NT2/D1 (cell line): ENCODE measurements at regions not wholly inside any gene's neighbourhood (a gene's known extent, or its start where the extent isn't known, plus 50 kb on each side); places are given as distances from the start of the nearest gene placed in this dataset.

ENCODE experiments used
- DNase-seq: peaks from one replicate; pipeline ENCODE4 v3.0.0-alpha.2; 2011; ENCODE audit warnings: low read depth, low spot score
- H3K27me3 ChIP-seq: 2 replicates; pipeline ENCODE4 v1.6.0; 2011; ENCODE audit warnings: mild to moderate bottlenecking; ENCODE audit not compliant: insufficient read length, insufficient read depth
- H3K36me3 ChIP-seq: 2 replicates; pipeline ENCODE4 v1.6.1; 2011; ENCODE audit warnings: mild to moderate bottlenecking, low read length, mixed read lengths; ENCODE audit not compliant: insufficient read depth, insufficient read length
- H3K4me1 ChIP-seq: 2 replicates; pipeline ENCODE4 v1.5.1; 2011; ENCODE audit not compliant: insufficient read depth, insufficient read length
- H3K4me3 ChIP-seq: 2 replicates; pipeline ENCODE4 v1.5.1; 2011; ENCODE audit warnings: low read depth; ENCODE audit not compliant: insufficient read length
- H3K9ac ChIP-seq: 2 replicates; pipeline ENCODE4 v1.6.0; 2011; ENCODE audit warnings: low read depth; ENCODE audit not compliant: insufficient read length
- H3K9me3 ChIP-seq: 2 replicates; pipeline ENCODE4 v1.5.1; 2011; ENCODE audit warnings: mild to moderate bottlenecking, low read length; ENCODE audit not compliant: insufficient read depth
- SUZ12 ChIP-seq: IDR thresholded peaks from 2 replicates; pipeline ENCODE4 v1.6.1; 2011; ENCODE audit not compliant: insufficient read length, insufficient read depth; ENCODE audit errors: extremely low read depth
- YY1 ChIP-seq: IDR thresholded peaks from 2 replicates; pipeline ENCODE4 v1.6.1; 2011; ENCODE audit not compliant: insufficient read length, insufficient read depth
- ZNF274 ChIP-seq: IDR thresholded peaks from 2 replicates; pipeline ENCODE4 v1.6.1; 2011; ENCODE audit warnings: mild to moderate bottlenecking, low read depth, low read length

DNA sequence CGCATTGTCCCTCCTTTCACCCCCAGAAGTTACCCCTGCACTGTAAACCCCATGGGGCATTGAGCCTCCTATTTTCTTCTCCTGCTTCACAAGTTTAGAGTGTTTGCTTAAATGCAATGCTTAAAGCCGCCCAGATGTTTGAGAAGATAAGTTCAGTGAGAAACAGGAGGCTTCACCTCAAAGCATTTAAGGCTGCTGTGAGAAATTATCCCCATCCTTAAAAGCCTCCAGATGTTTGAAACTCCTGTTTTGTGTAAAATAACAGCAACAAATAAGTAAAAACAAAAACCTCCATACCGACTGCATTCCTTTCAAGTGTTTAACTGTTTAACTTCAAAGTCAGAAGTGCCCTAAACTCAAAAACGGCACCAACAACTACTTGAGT is 81.8 kb downstream of the RTP5 start:
- Histone ChIP-seq H3K27me3 (peaks cover 8% of the 10 kb centered on the region), H3K4me3 (no peak overlapping the region), H3K9ac (no peak overlapping the region), H3K4me1 (peaks cover 3% of the 10 kb centered on the region), H3K9me3 (peaks cover 8% of the 10 kb centered on the region; the same call in 1 of the 2 replicates), H3K36me3 (no peaks in the 10 kb centered on the region)
- TF ChIP-seq ZNF274: no peak
- TF ChIP-seq SUZ12: no peak
- no peak for DNase-seq

DNA sequence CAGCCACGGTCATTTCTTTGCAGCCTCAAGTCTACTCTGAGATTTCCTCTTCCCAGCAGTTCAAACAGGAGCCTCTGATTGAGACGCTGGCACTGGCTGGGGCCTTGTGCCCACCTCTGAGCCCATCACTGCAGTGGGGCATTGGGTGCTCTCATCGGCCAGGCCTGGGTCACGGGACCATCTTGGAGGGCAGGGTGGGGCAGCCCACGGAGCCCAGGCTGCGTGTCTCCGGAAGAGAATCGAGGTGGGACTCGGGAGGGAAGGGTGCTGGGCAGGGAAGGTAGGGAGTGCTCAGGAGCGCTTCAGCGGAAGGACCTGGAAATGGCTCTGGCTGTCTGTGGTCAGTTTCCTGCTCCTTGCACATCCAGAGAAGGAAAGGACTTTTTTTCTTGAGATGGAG is 82.4 kb downstream of the RTP5 start:
- no peak overlapping the region for H3K9ac ChIP-seq
- no peak overlapping the region for H3K4me3 ChIP-seq
- no peak for DNase-seq
- peaks cover 2% of the 10 kb centered on the region; the same call in 1 of the 2 replicates for H3K9me3 ChIP-seq
- TF ChIP-seq YY1: no peak
- no peak for TF ChIP-seq SUZ12
- no peak for TF ChIP-seq ZNF274
- H3K36me3 ChIP-seq: no peaks in the 10 kb centered on the region
- H3K4me1 ChIP-seq: peaks cover 3% of the 10 kb centered on the region
- peaks cover 8% of the 10 kb centered on the region for H3K27me3 ChIP-seq

GRCh38 chr2:241952816-241953215 is 83.3 kb downstream of the RTP5 start:
- TF ChIP-seq ZNF274: no peak
- TF ChIP-seq SUZ12: no peak
- TF ChIP-seq YY1: no peak
- no peak overlapping the region for H3K4me3 ChIP-seq

GRCh38 chr2:241953324-241953928 is 83.9 kb downstream of the RTP5 start:
- no peak for TF ChIP-seq ZNF274

More at GRCh38 chr2:241952816-241953215, 83.3 kb downstream of the RTP5 start:
- Histone ChIP-seq H3K9me3 (no peaks in the 10 kb centered on the region), H3K27me3 (peaks cover 8% of the 10 kb centered on the region), H3K9ac (no peak overlapping the region), H3K4me1 (peaks cover 3% of the 10 kb centered on the region), H3K36me3 (no peaks in the 10 kb centered on the region)
- DNase-seq: no peak

GRCh38 chr2:241956521-241957110 is 87.1 kb downstream of the RTP5 start:
- TF ChIP-seq ZNF274: no peak
- no peak for TF ChIP-seq YY1
- TF ChIP-seq SUZ12: no peak
- no peaks in the 10 kb centered on the region for H3K4me1 ChIP-seq
- no peak overlapping the region for H3K9ac ChIP-seq
- H3K4me3 ChIP-seq: no peak overlapping the region
- no peaks in the 10 kb centered on the region for H3K27me3 ChIP-seq
- no peaks in the 10 kb centered on the region for H3K9me3 ChIP-seq
- no peak for DNase-seq
- no peaks in the 10 kb centered on the region for H3K36me3 ChIP-seq

More at GRCh38 chr2:241953324-241953928, 83.9 kb downstream of the RTP5 start:
- DNase-seq: no peak
- Histone ChIP-seq H3K9ac (no peak overlapping the region), H3K36me3 (no peaks in the 10 kb centered on the region), H3K4me1 (peaks cover 3% of the 10 kb centered on the region), H3K27me3 (peaks cover 8% of the 10 kb centered on the region), H3K9me3 (no peaks in the 10 kb centered on the region), H3K4me3 (no peak overlapping the region)

DNA sequence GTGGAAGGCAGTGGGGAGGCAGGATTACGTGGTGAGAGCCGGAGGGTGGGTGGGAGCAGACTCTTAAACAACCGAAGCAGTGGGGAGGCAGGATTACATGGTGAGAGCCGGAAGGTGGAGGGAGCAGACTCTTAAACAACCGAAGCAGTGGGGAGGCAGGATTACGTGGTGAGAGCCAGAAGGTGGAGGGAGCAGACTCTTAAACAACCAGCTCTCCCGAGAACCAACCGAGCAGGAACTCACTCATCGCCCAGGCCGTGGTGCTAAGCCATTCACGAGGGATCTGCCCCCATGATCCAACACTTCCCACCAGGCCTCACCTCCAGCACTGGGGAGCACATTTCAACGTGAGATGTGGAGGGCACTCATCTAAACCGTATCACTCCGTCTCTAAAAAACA is 87.7 kb downstream of the RTP5 start:
- Histone ChIP-seq H3K4me1 (no peaks in the 10 kb centered on the region), H3K4me3 (no peak overlapping the region)

GRCh38 chr2:241958818-241959545 is 89.5 kb downstream of the RTP5 start:
- no peak for DNase-seq

More for the DNA sequence above, 87.7 kb downstream of the RTP5 start:
- Histone ChIP-seq H3K9ac (no peak overlapping the region), H3K36me3 (no peaks in the 10 kb centered on the region), H3K27me3 (no peaks in the 10 kb centered on the region), H3K9me3 (no peaks in the 10 kb centered on the region)
- no peak for TF ChIP-seq ZNF274
- TF ChIP-seq SUZ12: no peak
- no peak for TF ChIP-seq YY1
- DNase-seq: no peak

More at GRCh38 chr2:241958818-241959545, 89.5 kb downstream of the RTP5 start:
- Histone ChIP-seq H3K4me1 (no peaks in the 10 kb centered on the region), H3K36me3 (no peaks in the 10 kb centered on the region), H3K4me3 (no peak overlapping the region), H3K9ac (no peak overlapping the region), H3K27me3 (no peaks in the 10 kb centered on the region), H3K9me3 (no peaks in the 10 kb centered on the region)
- no peak for TF ChIP-seq ZNF274
- no peak for TF ChIP-seq SUZ12
- no peak for TF ChIP-seq YY1
